NCI-H748 (cell line): ENCODE measurements at regions not wholly inside any gene's neighbourhood (a gene's known extent, or its start where the extent isn't known, plus 50 kb on each side); places are given as distances from the start of the nearest gene placed in this dataset.
"Not testable (repeated sequence)": the region's sequence is repeated elsewhere in the genome, so short reads cannot be mapped to it uniquely, and the experiment has no call there.

Source experiments
- DNase-seq: peaks from one replicate; lab custom pipeline; 2025; ENCODE audit not compliant: unreplicated experiment; lab: John Stamatoyannopoulos, UW

DNA sequence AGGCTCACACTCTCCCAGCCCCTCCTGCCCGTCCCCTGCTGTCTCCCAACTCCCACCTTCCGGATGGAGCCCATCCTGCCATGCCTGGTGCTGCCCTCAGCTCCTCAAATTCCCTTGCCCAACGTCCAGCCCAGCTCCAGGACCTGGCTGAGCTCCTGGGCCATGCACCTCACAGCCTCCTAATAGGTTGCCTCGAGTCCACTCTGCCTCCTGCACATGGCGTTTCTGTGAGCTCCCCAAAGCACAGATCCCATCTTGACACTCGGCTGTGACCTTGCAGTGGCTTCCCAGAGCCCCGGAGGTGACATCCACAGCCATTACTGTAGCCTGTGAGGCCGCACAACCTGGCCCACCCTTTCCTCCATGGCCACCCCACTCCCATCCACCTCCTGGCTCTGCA lies 191.9 kb upstream of the SALL3 start:
- no peak for DNase-seq

DNA sequence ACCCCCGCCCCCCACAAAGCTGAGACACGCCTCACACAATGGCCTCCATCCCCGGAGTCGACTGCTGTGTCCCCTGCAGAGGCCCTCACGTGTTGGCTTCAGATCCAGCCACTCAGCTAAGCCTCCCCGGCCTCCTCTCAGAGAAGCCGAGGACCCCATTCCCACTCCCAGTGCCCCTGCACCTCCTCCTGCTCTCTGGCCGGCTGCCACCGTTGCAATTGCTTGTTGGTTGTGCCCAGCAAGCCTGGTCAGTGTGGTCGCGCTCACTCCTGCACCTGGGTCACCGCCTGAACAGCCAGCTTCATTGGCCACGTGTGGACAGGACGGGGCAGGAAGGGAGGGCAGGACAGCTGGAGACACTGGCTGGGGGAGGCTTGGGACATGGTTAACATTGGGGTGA lies 191.5 kb upstream of the SALL3 start:
- DNase-seq = no peak

DNA sequence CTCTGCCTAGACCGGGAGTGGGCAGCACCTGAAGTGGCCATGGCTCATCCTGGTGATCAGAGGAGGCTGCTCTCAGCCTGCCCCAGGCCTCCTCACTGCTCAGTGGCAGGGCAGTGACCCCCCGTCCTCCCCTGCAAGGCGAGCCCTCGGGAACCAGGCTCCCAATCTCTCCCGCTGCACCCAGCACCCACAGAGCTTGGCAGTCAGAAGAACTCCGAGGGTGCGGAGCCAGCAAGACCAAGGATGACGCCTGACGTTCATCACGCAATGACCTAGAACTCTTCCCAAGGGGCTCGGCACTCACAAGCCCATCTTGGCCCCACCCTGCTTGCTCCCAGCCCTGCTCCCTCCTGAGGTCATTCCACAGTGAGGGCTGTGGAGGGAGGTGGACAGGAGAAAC lies 189.8 kb upstream of the SALL3 start:
- no peak for DNase-seq

- no peak for DNase-seq
Observed at GRCh38 chr18:78790511-78790910, 189.1 kb upstream of the SALL3 start.

GRCh38 chr18:78790960-78791359 lies 188.7 kb upstream of the SALL3 start:
- DNase-seq = no peak

DNA sequence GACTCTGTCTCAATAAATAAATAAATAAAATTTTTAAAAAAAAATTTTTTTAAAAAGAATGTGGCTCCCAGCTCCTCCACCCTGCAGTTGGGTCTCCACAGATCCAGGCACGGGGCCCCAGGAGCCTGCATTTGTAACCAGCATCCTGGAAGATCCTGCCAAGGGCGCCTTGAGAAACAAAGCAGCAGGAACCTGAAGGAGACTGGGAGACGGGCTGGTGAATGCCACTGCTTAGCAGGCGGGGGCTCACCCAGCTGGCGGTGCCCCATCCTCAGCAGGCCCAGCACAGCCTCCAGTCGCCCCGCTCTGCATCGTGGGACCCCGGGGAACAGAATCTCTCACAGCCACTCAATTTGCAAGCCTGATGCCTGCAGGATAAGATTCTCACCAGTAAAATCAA lies 187.5 kb upstream of the SALL3 start:
- no peak for DNase-seq

- DNase-seq = no peak
Observed at GRCh38 chr18:78792736-78793135, 186.9 kb upstream of the SALL3 start.

GRCh38 chr18:78793313-78794070 lies 186.1 kb upstream of the SALL3 start:
- no peak for DNase-seq

GRCh38 chr18:78794071-78794430 lies 185.6 kb upstream of the SALL3 start:
- no peak for DNase-seq

- DNase-seq = no peak
Observed at GRCh38 chr18:78796693-78797455, 182.7 kb upstream of the SALL3 start.

GRCh38 chr18:78797499-78797898 lies 182.1 kb upstream of the SALL3 start:
- no peak for DNase-seq

- no peak for DNase-seq
Observed at GRCh38 chr18:78798402-78799175, 181.0 kb upstream of the SALL3 start.

- no peak for DNase-seq
Observed at GRCh38 chr18:78799382-78800089, 180.1 kb upstream of the SALL3 start.

DNA sequence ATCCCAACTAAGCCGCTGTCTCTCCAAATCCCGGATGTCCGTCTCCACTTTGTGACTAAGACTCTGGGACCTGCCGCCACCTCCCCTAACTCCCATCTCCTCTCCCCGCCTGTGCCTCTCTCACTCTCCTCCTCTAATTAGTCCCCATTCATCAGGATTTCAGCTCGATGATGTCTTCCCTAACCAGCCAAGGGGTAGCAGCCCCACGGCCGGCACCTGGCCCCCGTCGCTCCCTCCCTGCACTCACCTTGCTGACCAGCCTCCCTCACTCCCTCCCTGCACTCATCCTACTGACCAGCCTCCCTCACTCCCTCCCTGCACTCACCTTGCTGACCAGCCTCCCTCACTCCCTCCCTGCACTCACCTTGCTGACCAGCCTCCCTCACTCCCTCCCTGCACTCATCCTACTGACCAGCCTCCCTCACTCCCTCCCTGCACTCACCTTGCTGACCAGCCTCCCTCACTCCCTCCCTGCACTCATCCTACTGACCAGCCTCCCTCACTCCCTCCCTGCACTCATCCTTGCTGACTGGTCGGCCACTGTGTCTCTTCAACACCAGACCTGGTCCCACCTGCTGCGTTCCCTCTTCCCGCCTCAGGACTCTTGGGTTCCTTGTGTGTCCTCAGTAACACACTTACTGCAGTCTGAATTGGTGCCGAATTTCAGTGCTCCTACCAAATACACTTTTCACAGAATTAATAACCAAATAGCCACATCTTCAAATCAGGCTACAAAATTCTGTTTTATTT lies 179.3 kb upstream of the SALL3 start:
- DNase-seq = not testable (repeated sequence)

- no peak for DNase-seq
Observed at GRCh38 chr18:78801011-78801410, 178.6 kb upstream of the SALL3 start.

- DNase-seq = no peak
Observed at GRCh38 chr18:78803104-78803503, 176.5 kb upstream of the SALL3 start.

DNA sequence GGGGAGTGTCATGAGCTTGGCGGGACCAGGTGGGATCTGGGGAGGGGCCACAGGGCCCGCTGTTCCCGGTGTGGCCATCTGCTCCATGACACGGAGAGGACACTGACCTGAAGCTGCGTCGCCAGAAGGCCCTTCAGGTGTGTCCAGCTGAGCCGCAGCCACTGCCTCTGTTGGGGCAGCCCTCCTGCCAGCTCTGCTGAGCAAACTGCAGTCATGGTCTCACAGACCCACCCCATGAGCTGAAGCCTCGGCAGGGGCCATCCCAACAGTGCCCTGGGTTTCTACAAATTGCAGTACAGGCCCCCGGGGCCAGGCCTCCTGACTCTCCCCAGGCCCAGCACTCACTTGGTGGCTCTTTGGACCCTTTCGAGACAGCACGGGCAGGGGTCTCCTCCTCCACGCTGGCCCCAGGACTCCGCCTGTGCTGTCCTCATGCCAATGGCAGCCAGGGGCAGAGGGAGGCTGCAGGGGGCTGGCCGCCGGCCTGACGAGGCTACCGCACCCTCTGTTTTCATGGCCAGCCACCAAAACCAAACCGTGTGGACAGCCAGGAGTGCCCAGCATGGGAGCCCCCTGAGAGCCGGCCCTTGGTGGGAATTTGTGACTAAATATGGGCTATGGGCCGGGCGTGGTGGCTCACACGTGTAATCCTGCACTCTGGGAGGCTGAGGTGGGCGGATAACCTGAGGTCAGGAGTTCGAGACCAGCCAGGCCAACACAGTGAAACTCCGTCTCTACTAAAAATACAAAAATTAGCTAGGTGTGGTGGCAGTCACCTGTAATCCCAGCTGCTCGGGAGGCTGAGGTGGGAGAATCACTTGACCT lies 175.2 kb upstream of the SALL3 start:
- DNase-seq = no peak

GRCh38 chr18:78805840-78806239 lies 173.8 kb upstream of the SALL3 start:
- DNase-seq = no peak

- no peak for DNase-seq
Observed at GRCh38 chr18:78807668-78808067, 171.9 kb upstream of the SALL3 start.

- no peak for DNase-seq
Observed at GRCh38 chr18:78809845-78810244, 169.8 kb upstream of the SALL3 start.
